B cell (primary cell): ENCODE measurements at regions not wholly inside any gene's neighbourhood (a gene's known extent, or its start where the extent isn't known, plus 50 kb on each side); places are given as distances from the start of the nearest gene placed in this dataset.

Source experiments
- ATAC-seq: fragments of 200-7000 bp; cut with Tn5 transposase; one replicate; pipeline ENCODE4 v1.10.0; 2021; ENCODE audit warnings: low read depth, mild to moderate bottlenecking, moderate number of reproducible peaks, moderate library complexity
- CTCF ChIA-PET: fragments of 350-600 bp; sonication (Branson Sonifier 250); formaldehyde crosslinking; loops from one replicate; lab custom pipeline; 2021; ENCODE audit warnings: antibody characterized with exemption, inconsistent platforms; lab: Charles Lee
- POLR2A ChIA-PET: fragments of 350-600 bp; sonication (Branson Sonifier 250); formaldehyde crosslinking; loops from one replicate; lab custom pipeline; 2021; ENCODE audit warnings: antibody characterized with exemption; lab: Charles Lee
- DNase-seq: peaks from one replicate; pipeline ENCODE4 v3.0.0; 2013
- H2AFZ ChIP-seq: 2 replicates; pipeline ENCODE4 v1.6.1; 2012; ENCODE audit warnings: mild to moderate bottlenecking, low read depth, low read length; ENCODE audit not compliant: insufficient read depth, poor library complexity, severe bottlenecking
- H3K27ac ChIP-seq, 2 donors: 1 replicate in 1 of 2; 2 replicates in 1 of 2; pipeline ENCODE4 v1.5.1; 2012 to 2013; ENCODE audit warnings: low read length in 2 of 2, mild to moderate bottlenecking in 2 of 2, moderate library complexity in 1 of 2
- H3K27me3 ChIP-seq, 4 experiments: fragments of 200-600 bp in 1 of 4; sonication (generic) in 1 of 4; replicated peaks in 1 of 4; 1 replicate in 2 of 4; 2 replicates in 2 of 4; pipeline versions ENCODE4 v1.6.1 to v1.7.0; 2013 to 2016; ENCODE audit warnings: low read length in 3 of 4, mild to moderate bottlenecking in 2 of 4, mixed read lengths in 1 of 4, moderate library complexity in 1 of 4; ENCODE audit not compliant: insufficient read depth in 4 of 4, control insufficient read depth in 3 of 4; ENCODE audit errors: control extremely low read depth in 1 of 4
- H3K36me3 ChIP-seq, 2 experiments: replicated peaks in 1 of 2; 1 replicate in 1 of 2; 2 replicates in 1 of 2; pipeline versions ENCODE4 v1.6.1 to v1.7.1; 2013; ENCODE audit warnings: low read length in 1 of 2; ENCODE audit not compliant: insufficient read depth in 2 of 2, control insufficient read depth in 1 of 2; ENCODE audit errors: control extremely low read depth in 1 of 2, extremely low read depth in 1 of 2
- H3K4me1 ChIP-seq, 2 donors: fragments of 200-600 bp in 1 of 2; sonication (generic) in 1 of 2; 1 replicate in 1 of 2; 2 replicates in 1 of 2; pipeline versions ENCODE4 v1.5.1 to v1.6.1; 2013 to 2017; ENCODE audit warnings: low read length in 2 of 2; ENCODE audit not compliant: control insufficient read depth in 2 of 2, insufficient read depth in 2 of 2
- H3K4me2 ChIP-seq: replicated peaks from 2 replicates; pipeline ENCODE3; 2012; ENCODE audit warnings: mild to moderate bottlenecking, low read depth, low read length; ENCODE audit not compliant: poor library complexity, severe bottlenecking
- H3K4me3 ChIP-seq, 5 experiments: fragments of 200-600 bp in 1 of 5; sonication (generic) in 1 of 5; 1 replicate in 3 of 5; 2 replicates in 2 of 5; pipeline versions ENCODE4 v1.5.1 to v1.7.0; 2011 to 2016; ENCODE audit warnings: low read length in 4 of 5, mild to moderate bottlenecking in 4 of 5, low read depth in 2 of 5, control low read depth in 1 of 5, moderate library complexity in 1 of 5; ENCODE audit not compliant: insufficient read depth in 1 of 5; ENCODE audit errors: control extremely low read depth in 1 of 5, extremely low read depth in 1 of 5
- H3K79me2 ChIP-seq: fragments of 200-600 bp; sonication (generic); one replicate; pipeline ENCODE4 v1.6.0; 2016; ENCODE audit warnings: low read length; ENCODE audit not compliant: control insufficient read depth, insufficient read depth
- H3K9ac ChIP-seq: fragments of 200-600 bp; sonication (generic); 2 replicates; pipeline ENCODE4 v1.6.1; 2017; ENCODE audit warnings: mild to moderate bottlenecking, low read length, moderate library complexity
- H3K9me3 ChIP-seq, 3 donors: one replicate each; pipeline versions ENCODE4 v1.6.1 to v1.7.1; 2013; ENCODE audit warnings: low read length in 2 of 3; ENCODE audit not compliant: control insufficient read depth in 2 of 3, insufficient read depth in 1 of 3; ENCODE audit errors: control extremely low read depth in 1 of 3
- H4K20me1 ChIP-seq: 2 replicates; pipeline ENCODE4 v1.6.0; 2012; ENCODE audit warnings: mild to moderate bottlenecking, low read length; ENCODE audit not compliant: insufficient read depth, control insufficient read depth, poor library complexity, severe bottlenecking
- H3K27ac Mint-ChIP-seq: one replicate; pipeline ENCODE4 v1.8.0; 2021; ENCODE audit warnings: mixed read lengths
- H3K27me3 Mint-ChIP-seq: one replicate; pipeline ENCODE4 v1.8.0; 2021; ENCODE audit warnings: mixed read lengths
- H3K4me1 Mint-ChIP-seq: one replicate; pipeline ENCODE4 v1.8.0; 2021; ENCODE audit warnings: mixed read lengths
- H3K4me3 Mint-ChIP-seq: one replicate; pipeline ENCODE4 v1.8.0; 2021; ENCODE audit warnings: mixed read lengths
- H3K9me3 Mint-ChIP-seq: one replicate; pipeline ENCODE4 v1.8.0; 2022; ENCODE audit warnings: mixed read lengths; ENCODE audit not compliant: insufficient read depth
- EZH2 ChIP-seq: IDR thresholded peaks from 2 replicates; pipeline ENCODE4 v1.6.1; 2012; ENCODE audit warnings: borderline replicate concordance, low read depth, mild to moderate bottlenecking, moderate library complexity, low read length; ENCODE audit not compliant: insufficient read depth, poor library complexity, severe bottlenecking
- WGBS: methylation state at CpG from one replicate; pipeline ENCODE4 v1.1.5; 2013; ENCODE audit warnings: missing lambda C conversion rate; ENCODE audit not compliant: insufficient coverage; 5-methylcytosine and 5-hydroxymethylcytosine counted together
- intact Hi-C: fragments of 100-400 bp; cut with micrococcal nuclease; formaldehyde crosslinking; loops from one replicate; pipeline ENCODE4 v1.10.0; 2022
- TF ChIP-seq, protein P1 (sequence below): fragments of 200-600 bp; IDR thresholded peaks from one replicate; pipeline ENCODE4 v1.8.0; 2022; ENCODE audit warnings: antibody characterized with exemption, mild to moderate bottlenecking

DNA sequence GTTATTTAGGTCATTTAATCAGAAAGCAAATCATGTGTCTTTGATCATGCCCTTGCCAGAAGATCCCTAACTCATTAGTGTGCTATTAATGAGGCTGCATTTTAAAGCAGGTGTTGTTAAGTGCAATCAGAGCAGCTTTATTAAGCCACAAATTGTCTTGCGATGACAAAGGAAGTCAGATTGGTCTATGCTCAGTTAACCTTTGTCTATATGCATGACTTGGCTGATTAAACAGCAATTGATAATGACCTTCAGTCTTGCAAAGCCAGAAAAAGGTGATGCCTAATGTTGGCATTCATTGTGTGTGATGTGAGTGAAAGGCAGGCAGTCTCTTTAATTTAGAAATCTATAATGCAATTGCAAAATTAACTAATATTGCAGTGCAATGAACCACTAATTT lies 166.9 kb downstream of the RND3 start:
- H4K20me1 ChIP-seq = no peaks in the 10 kb centered on the region
- Mint-ChIP-seq H3K27ac (no peak overlapping the region), H3K4me1 (no peaks in the 10 kb centered on the region), H3K27me3 (no peaks in the 10 kb centered on the region), H3K4me3 (no peak overlapping the region), H3K9me3 (peaks cover 6% of the 10 kb centered on the region)
- H3K9ac ChIP-seq = no peak overlapping the region
- no peak overlapping the region for H2AFZ ChIP-seq
- H3K4me1 ChIP-seq = no peaks in the 10 kb centered on the region
- H3K36me3 ChIP-seq = no peaks in the 10 kb centered on the region
- H3K79me2 ChIP-seq = no peaks in the 10 kb centered on the region
- TF ChIP-seq EZH2 = no peak
- TF ChIP-seq, protein P1, sequence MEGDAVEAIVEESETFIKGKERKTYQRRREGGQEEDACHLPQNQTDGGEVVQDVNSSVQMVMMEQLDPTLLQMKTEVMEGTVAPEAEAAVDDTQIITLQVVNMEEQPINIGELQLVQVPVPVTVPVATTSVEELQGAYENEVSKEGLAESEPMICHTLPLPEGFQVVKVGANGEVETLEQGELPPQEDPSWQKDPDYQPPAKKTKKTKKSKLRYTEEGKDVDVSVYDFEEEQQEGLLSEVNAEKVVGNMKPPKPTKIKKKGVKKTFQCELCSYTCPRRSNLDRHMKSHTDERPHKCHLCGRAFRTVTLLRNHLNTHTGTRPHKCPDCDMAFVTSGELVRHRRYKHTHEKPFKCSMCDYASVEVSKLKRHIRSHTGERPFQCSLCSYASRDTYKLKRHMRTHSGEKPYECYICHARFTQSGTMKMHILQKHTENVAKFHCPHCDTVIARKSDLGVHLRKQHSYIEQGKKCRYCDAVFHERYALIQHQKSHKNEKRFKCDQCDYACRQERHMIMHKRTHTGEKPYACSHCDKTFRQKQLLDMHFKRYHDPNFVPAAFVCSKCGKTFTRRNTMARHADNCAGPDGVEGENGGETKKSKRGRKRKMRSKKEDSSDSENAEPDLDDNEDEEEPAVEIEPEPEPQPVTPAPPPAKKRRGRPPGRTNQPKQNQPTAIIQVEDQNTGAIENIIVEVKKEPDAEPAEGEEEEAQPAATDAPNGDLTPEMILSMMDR = no peak
- H3K9me3 ChIP-seq = no peaks in the 10 kb centered on the region
- no peaks in the 10 kb centered on the region for H3K27me3 ChIP-seq
- intact Hi-C loops = no loop called here
- WGBS = 86% methylated on average over 1 of the region's 1 CpG
- H3K27ac ChIP-seq = no peak overlapping the region
- no peak for DNase-seq
- POLR2A ChIA-PET = no interaction called here
- ATAC-seq = no peak
- CTCF ChIA-PET = no interaction called here
- H3K4me2 ChIP-seq = no peak overlapping the region
- H3K4me3 ChIP-seq = no peak overlapping the region

DNA sequence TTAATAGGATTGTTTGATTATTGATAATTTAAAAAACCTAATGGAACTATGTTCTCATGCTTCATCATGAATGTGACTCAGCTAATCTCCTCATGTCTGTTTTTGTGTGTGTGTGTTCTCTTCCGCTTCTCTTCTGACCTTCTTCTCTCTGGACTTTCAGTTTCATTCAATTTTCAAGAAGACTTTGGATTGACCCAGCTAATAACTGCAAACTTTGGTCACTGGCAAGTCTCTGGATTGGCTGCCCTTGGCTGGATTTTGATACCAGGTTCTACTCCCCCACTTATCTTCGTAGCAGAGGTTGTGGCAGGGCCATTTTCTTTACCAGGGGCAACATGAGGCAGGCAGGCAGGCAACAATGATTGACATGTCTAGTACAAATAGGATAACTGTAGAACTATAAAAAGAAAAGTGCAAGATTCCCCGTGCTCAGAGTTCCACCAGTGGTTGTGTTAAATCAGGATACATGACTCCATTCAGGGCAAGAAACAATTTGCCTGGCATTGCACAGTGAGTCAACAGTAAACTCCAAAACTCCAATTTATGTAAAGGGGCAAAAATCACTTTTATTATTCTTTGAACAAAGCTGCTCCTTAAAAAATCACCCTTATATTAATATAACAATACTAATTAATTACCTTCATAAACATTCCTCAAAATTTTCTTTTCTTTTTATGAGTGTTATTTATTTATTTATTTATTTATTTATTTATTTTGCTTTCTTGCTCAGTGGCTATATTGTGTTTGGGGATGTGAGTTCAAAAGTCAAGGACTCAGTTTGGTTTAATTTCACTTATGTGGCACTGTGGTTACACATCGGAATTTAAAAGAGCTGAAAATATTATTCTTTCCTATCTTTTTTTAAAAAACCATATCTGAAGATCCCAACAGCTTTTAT lies 167.6 kb downstream of the RND3 start:
- TF ChIP-seq, protein P1 = no peak
- no peak for TF ChIP-seq EZH2
- CTCF ChIA-PET = no interaction called here
- WGBS = 100% methylated on average over 1 of the region's 4 CpGs
- H3K4me2 ChIP-seq = no peak overlapping the region
- H3K27ac ChIP-seq = no peak overlapping the region
- DNase-seq (no peak), ATAC-seq (no peak)
- POLR2A ChIA-PET = no interaction called here
- no peak overlapping the region for H3K4me3 Mint-ChIP-seq
- no peak overlapping the region for H3K4me3 ChIP-seq
- H3K27me3 ChIP-seq = no peaks in the 10 kb centered on the region
- H3K9me3 Mint-ChIP-seq = peaks cover 6% of the 10 kb centered on the region
- H3K27ac Mint-ChIP-seq = no peak overlapping the region
- H3K9ac ChIP-seq = no peak overlapping the region
- H3K4me1 Mint-ChIP-seq = no peaks in the 10 kb centered on the region
- H3K9me3 ChIP-seq = no peaks in the 10 kb centered on the region
- intact Hi-C loops = no loop called here
- no peaks in the 10 kb centered on the region for H3K79me2 ChIP-seq
- no peaks in the 10 kb centered on the region for H3K36me3 ChIP-seq
- H3K27me3 Mint-ChIP-seq = no peaks in the 10 kb centered on the region
- no peaks in the 10 kb centered on the region for H3K4me1 ChIP-seq
- H2AFZ ChIP-seq = no peak overlapping the region
- H4K20me1 ChIP-seq = no peaks in the 10 kb centered on the region
